LoVo (cell line): ENCODE measurements at regions not wholly inside any gene's neighbourhood (a gene's known extent, or its start where the extent isn't known, plus 50 kb on each side); places are given as distances from the start of the nearest gene placed in this dataset.
"Not testable (repeated sequence)": the region's sequence is repeated elsewhere in the genome, so short reads cannot be mapped to it uniquely, and the experiment has no call there.

Experiments
- DNase-seq: peaks from one replicate; pipeline ENCODE4 v3.0.0-alpha.2; 2016; ENCODE audit warnings: low spot score

DNA sequence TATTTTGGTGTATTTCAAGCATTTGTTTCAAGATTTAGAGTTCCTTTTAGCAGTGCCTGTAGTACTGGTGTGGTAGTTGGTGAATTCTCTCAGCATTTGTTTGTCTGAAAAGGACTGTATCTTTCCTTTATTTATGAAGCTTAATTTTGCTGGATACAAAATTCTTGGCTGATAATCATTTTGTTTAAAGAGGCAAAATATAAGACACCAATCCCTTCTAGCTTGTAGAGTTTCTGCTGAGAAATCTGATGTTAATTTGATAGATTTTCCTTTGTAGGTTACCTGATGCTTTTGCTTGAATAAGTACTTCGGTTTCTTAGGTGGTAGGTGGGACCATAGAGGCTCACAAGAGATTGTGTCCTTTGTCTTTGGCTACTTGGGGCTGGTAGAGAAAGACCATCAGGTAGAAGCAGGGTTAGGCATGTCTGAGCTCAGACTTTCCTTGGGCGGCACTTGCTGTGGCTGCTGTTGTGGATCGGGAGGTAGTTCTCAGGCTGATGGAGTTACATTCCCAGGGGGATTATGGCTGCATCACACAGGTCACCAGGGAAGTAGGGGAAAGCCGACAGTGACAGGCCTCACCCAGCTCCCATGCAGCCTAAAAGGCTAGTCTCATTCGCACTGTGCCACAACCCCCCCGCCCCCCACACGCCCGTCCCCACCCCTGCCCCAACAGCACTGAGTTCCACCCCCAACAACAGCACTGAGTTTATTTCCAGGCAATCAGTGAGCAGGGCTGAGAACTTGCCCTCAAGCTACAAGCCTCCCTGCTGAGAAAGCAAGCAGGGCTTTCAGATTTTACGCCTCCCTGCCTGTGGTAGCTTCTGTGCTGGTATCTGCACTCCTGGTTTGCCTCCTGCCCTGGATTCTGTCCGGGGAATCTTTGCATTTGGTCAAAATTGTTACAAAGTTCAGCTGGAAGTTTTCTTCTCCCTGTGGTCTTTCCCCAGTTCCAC, 127.1 kb upstream of the GLRA1 start:
- no peak for DNase-seq

DNA sequence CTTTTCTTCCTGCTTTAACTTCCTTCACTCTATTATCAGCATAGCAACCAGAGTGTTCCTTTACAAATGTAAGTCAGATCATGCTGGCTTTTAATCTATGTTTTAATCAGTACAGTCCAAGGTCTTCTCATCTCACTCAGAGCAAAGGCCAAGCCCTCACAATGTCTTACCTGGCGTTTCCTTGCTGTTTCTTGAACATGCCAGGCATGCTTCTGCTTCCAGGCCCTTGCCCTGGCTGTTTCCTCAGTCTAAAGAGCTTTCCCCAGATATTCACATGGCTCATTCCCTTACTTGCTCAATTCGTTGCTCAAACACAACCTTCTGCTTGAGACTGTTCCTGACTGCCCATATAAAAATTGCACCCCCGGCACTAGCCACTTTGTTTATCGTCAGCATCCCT, 121.7 kb upstream of the GLRA1 start:
- no peak for DNase-seq

DNA sequence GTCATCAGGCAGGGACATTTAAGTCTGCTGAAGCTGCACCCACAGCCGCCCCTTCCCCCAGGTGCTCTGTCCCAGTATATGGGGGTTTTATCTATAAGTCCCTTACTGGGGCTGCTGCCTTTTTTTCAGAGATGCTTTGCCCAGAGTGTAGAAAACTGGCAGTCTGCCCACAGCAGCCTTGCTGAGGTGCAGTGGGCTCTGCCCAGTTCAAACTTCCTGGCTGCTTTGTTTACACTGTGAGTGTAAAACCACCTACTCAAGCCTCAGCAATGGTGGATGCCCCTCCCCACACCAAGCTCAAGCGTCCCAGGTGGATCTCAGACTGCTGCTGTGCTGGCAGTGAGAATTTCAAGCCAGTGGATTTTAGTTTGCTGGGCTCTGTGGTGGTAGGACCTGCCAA, 114.2 kb upstream of the GLRA1 start:
- not testable (repeated sequence) for DNase-seq

DNA sequence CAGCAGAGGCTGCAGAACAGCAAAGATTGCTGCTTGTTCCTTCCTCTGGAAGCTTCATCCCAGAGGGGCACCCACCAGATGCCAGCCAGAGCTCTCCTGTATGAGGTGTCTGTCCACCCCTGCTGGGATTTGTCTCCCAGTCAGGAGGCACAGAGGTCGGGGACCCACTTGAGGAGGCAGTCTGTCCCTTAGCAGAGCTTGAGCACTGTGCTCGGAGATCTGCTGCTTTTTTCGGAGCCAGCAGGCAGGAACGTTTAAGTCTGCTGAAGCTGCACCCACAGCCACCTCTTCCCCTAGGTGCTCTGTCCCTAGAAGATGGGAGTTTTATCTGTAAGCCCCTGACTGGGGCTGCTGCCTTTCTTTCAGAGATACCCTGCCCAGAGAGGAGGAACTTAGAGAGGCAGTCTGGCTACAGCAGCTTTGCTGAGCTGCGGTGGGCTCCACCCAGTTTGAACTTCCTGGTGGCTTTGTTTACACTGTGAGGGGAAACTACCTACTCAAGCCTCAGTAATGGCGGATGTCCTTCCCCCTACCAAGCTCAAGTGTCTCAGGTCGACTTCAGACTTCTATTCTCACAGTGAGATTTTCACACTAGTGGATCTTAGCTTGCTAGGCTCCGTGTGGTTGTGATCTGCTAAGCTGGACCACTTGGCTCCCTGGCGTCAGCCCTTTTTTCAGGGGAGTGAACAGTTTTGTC, 101.8 kb upstream of the GLRA1 start:
- not testable (repeated sequence) for DNase-seq

DNA sequence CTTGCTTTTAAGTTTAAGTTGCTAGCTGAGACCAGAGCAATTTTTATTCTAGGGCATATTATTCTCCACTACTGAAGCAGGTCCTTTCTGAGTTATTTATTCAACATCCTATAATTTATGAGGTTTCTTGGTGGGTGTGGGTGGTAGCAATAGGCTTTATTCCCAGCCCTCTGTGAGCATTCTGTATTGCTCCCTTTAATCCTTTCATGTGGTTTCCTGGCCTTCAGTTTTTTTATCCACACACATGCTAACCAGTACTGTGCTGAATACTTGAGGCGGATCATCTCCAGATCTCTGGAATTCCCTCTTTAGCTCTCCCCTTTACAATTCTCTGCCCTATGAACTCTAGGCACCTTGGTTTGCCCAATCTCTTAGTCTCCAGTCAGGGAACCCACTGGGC, 91.8 kb upstream of the GLRA1 start:
- no peak for DNase-seq

DNA sequence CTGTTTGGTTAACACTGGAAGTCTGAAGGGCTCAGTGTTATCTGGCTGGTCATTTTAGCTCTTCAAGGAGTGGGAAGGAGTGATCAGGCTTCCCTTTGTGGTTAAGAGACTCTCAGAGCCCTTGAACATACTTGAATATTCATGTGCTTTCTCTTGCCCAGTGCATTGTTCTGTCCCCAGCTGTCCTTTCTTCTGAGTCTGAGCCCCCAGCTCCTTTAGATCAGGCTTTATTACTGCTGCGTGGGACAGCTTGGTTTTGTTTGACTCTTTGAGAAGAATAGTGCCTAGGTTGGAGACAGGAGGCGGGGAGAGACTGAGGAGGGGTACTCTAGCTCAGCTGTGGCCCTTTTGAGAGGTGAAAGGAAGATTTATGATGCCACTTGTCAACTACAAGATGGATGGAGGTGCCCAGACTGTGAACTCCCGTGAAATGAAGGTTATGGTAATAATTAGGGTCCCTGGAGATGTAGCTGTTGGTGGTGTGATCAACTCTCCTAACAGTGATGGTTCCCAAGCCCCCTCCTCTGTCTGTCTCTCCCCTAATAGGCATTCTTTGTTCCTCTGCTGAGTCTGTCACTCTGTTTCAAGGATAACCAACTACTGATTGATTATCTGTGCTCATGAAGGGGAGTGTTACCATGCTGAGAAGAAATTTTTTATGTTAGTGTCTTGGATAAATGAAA, 83.1 kb upstream of the GLRA1 start:
- no peak for DNase-seq

DNA sequence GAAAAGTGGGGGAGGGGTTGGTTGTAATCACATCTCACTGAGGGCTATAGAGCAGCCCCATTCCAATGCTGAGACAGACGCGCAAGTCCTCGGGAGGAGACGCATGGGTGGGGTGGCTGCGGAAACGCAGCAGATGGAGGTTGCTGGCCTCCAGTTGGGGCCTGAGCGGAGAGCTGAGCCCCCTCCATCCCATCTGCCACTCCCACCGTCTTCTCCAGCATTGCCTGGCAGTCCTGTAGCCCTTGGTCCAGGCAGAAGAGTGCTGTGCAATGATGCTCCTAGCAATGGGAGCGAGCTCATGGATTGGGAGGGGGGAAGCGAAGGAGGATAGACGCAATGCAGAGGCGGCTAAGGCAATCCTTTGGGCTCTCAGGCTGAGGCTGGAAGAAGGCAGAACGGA, 79.4 kb upstream of the GLRA1 start:
- DNase-seq, result no peak
